SK-N-SH (cell line): ENCODE measurements at regions not wholly inside any gene's neighbourhood (a gene's known extent, or its start where the extent isn't known, plus 50 kb on each side); places are given as distances from the start of the nearest gene placed in this dataset.

Experiments used
- CTCF ChIA-PET: fragments of 300-600, 350-600 bp; formaldehyde crosslinking; extraction: SDS; loops from one replicate; lab custom pipeline; 2021; lab: Yijun Ruan, JAX
- POLR2A ChIA-PET: fragments of 350-600 bp; sonication (Branson Sonifier 250); formaldehyde crosslinking; extraction: SDS; loops from one replicate; lab custom pipeline; 2020; ENCODE audit warnings: antibody characterized with exemption, inconsistent platforms; lab: Yijun Ruan, JAX
- DNase-seq: peaks from one replicate; pipeline ENCODE4 v3.0.0; 2012
- H2AFZ ChIP-seq: fragments of 200-600 bp; sonication (generic); 2 replicates; pipeline ENCODE4 v1.8.1; 2016; ENCODE audit warnings: antibody characterized with exemption, mild to moderate bottlenecking, low read depth
- H3F3A ChIP-seq: fragments of 200-600 bp; sonication (generic); replicated peaks from 2 replicates; pipeline ENCODE3; 2016; ENCODE audit warnings: antibody characterized with exemption, mild to moderate bottlenecking; ENCODE audit not compliant: insufficient read depth
- H3K27ac ChIP-seq, 2 experiments: fragments of 200-500 bp in 1 of 2; fragments of 200-600 bp in 1 of 2; sonication (Bioruptor generic) in 1 of 2; sonication (generic), shearing (Covaris generic) in 1 of 2; 2 replicates each; pipeline versions ENCODE4 v1.5.1 to v1.6.1; 2014 to 2016; ENCODE audit warnings: low read depth in 2 of 2, inconsistent platforms in 1 of 2, low read length in 1 of 2, mild to moderate bottlenecking in 1 of 2, mixed read lengths in 1 of 2
- H3K27me3 ChIP-seq: fragments of 200-600 bp; sonication (generic), shearing (Covaris generic); 2 replicates; pipeline ENCODE4 v1.6.1; 2016; ENCODE audit warnings: mixed run types; ENCODE audit not compliant: insufficient read depth
- H3K36me3 ChIP-seq, 2 experiments: fragments of 200-500 bp in 1 of 2; fragments of 200-600 bp in 1 of 2; sonication (Bioruptor generic) in 1 of 2; sonication (generic) in 1 of 2; replicated peaks in 1 of 2; 2 replicates each; pipeline versions ENCODE3 to v1.5.1; 2014 to 2016; ENCODE audit warnings: low read length in 1 of 2, mild to moderate bottlenecking in 1 of 2; ENCODE audit not compliant: insufficient read depth in 2 of 2, control insufficient read depth in 1 of 2
- H3K4me1 ChIP-seq, 2 experiments: fragments of 200-500 bp in 1 of 2; fragments of 200-600 bp in 1 of 2; sonication (Bioruptor generic) in 1 of 2; sonication (generic), shearing (Covaris generic) in 1 of 2; 2 replicates each; pipeline versions ENCODE4 v1.5.1 to v1.6.1; 2014 to 2016; ENCODE audit warnings: low read depth in 1 of 2, low read length in 1 of 2, mixed run types in 1 of 2; ENCODE audit not compliant: insufficient read depth in 2 of 2, control insufficient read depth in 1 of 2
- H3K4me2 ChIP-seq: fragments of 200-600 bp; sonication (generic), shearing (Covaris generic); 2 replicates; pipeline ENCODE4 v1.6.1; 2017; ENCODE audit warnings: mixed run types
- H3K4me3 ChIP-seq, 2 experiments: fragments of 200-500 bp in 1 of 2; fragments of 200-600 bp in 1 of 2; sonication (Bioruptor generic) in 1 of 2; sonication (generic), shearing (Covaris generic) in 1 of 2; 2 replicates each; pipeline versions ENCODE4 v1.5.1 to v1.8.1; 2014 to 2016; ENCODE audit warnings: low read depth in 2 of 2, inconsistent platforms in 1 of 2, low read length in 1 of 2, mild to moderate bottlenecking in 1 of 2, mixed read lengths in 1 of 2, moderate library complexity in 1 of 2
- H3K79me2 ChIP-seq: fragments of 200-600 bp; sonication (generic); 2 replicates; pipeline ENCODE4 v1.8.1; 2017; ENCODE audit warnings: mild to moderate bottlenecking; ENCODE audit not compliant: insufficient read depth
- H3K9ac ChIP-seq: fragments of 200-600 bp; sonication (generic); 2 replicates; pipeline ENCODE4 v1.6.1; 2017; ENCODE audit warnings: mixed run types
- H3K9me2 ChIP-seq: fragments of 200-600 bp; sonication (generic); 2 replicates; pipeline ENCODE4 v1.6.1; 2017; ENCODE audit warnings: mixed run types
- H3K9me3 ChIP-seq: fragments of 200-600 bp; sonication (generic); 2 replicates; pipeline ENCODE4 v1.6.1; 2017; ENCODE audit warnings: mixed run types, mild to moderate bottlenecking, moderate library complexity
- H4K20me1 ChIP-seq: fragments of 200-600 bp; sonication (generic); 2 replicates; pipeline ENCODE4 v1.6.1; 2017; ENCODE audit warnings: mild to moderate bottlenecking, mixed run types; ENCODE audit not compliant: insufficient read depth
- CTCF ChIP-seq: fragments of 200-600 bp; sonication (generic); IDR thresholded peaks from 2 replicates; pipeline ENCODE4 v1.6.1; 2017; ENCODE audit warnings: antibody characterized with exemption, mild to moderate bottlenecking, moderate library complexity
- ELF1 ChIP-seq: IDR thresholded peaks from 2 replicates; pipeline ENCODE4 v1.4.0; 2012
- FOSL2 ChIP-seq: IDR thresholded peaks from 2 replicates; pipeline ENCODE4 v1.4.0; 2012; ENCODE audit warnings: low read depth, mild to moderate bottlenecking, moderate library complexity, borderline replicate concordance
- FOXM1 ChIP-seq: IDR thresholded peaks from 2 replicates; pipeline ENCODE4 v1.4.0; 2012; ENCODE audit warnings: low read depth, mild to moderate bottlenecking
- JUND ChIP-seq: IDR thresholded peaks from 2 replicates; pipeline ENCODE4 v1.4.0; 2012
- RCOR1 ChIP-seq: fragments of 150-350 bp; IDR thresholded peaks from 2 replicates; pipeline ENCODE4 v1.6.1; 2017; ENCODE audit warnings: antibody characterized with exemption, low read length
- REST ChIP-seq: IDR thresholded peaks from 2 replicates; pipeline ENCODE4 v1.6.1; 2012; ENCODE audit warnings: mild to moderate bottlenecking, low read depth, low read length, moderate library complexity
- RFX5 ChIP-seq: IDR thresholded peaks from 2 replicates; pipeline ENCODE4 v1.6.1; 2012; ENCODE audit warnings: mild to moderate bottlenecking, improper control_type of control experiment, low read length
- RXRA ChIP-seq: IDR thresholded peaks from 2 replicates; pipeline ENCODE4 v1.4.0; 2012; ENCODE audit warnings: low read depth, mild to moderate bottlenecking, borderline replicate concordance
- SMC3 ChIP-seq: IDR thresholded peaks from 2 replicates; pipeline ENCODE4 v1.6.1; 2012; ENCODE audit warnings: low read depth, low read length, improper control_type of control experiment
- TAF1 ChIP-seq: IDR thresholded peaks from 2 replicates; pipeline ENCODE4 v1.6.1; 2012; ENCODE audit warnings: low read depth, mild to moderate bottlenecking, low read length, moderate library complexity, borderline replicate concordance
- TEAD4 ChIP-seq: IDR thresholded peaks from 2 replicates; pipeline ENCODE4 v1.4.0; 2012; ENCODE audit warnings: mild to moderate bottlenecking, borderline replicate concordance; ENCODE audit not compliant: insufficient read depth
- USF2 ChIP-seq: fragments of 150-350 bp; IDR thresholded peaks from 2 replicates; pipeline ENCODE4 v1.6.1; 2017; ENCODE audit warnings: antibody characterized with exemption, low read length, low read depth, borderline replicate concordance
- WGBS: methylation state at CpG from one replicate; pipeline ENCODE4 v1.1.6; 2017; ENCODE audit warnings: low lambda C conversion rate; 5-methylcytosine and 5-hydroxymethylcytosine counted together

- no peaks in the 10 kb centered on the region for H3K36me3 ChIP-seq
- TF ChIP-seq FOSL2 = no peak
- TF ChIP-seq FOXM1 = no peak
- no peak for TF ChIP-seq USF2
- TF ChIP-seq RCOR1 = no peak
- no peak for TF ChIP-seq JUND
- TF ChIP-seq CTCF = no peak
- no peak for TF ChIP-seq RFX5
- no peak for TF ChIP-seq REST
- no peak for TF ChIP-seq RXRA
- no peak for TF ChIP-seq TEAD4
- TF ChIP-seq SMC3 = no peak
- no peak for TF ChIP-seq TAF1
- TF ChIP-seq ELF1 = no peak
- TF ChIP-seq, all 33 proteins: peak for 0
- no peaks in the 10 kb centered on the region for H3K9me3 ChIP-seq
- H2AFZ ChIP-seq = no peak overlapping the region
- no peak overlapping the region for H3K4me2 ChIP-seq
- no peaks in the 10 kb centered on the region for H3K4me1 ChIP-seq
- no peak for DNase-seq
- no peak overlapping the region for H3K9ac ChIP-seq
- no peaks in the 10 kb centered on the region for H3F3A ChIP-seq
- no peaks in the 10 kb centered on the region for H3K27me3 ChIP-seq
- no peak overlapping the region for H3K4me3 ChIP-seq
- ChIA-PET CTCF (no interaction called here), POLR2A (no interaction called here)
- no peaks in the 10 kb centered on the region for H3K9me2 ChIP-seq
- H4K20me1 ChIP-seq = no peaks in the 10 kb centered on the region
- no peak overlapping the region for H3K27ac ChIP-seq
- no peaks in the 10 kb centered on the region for H3K79me2 ChIP-seq
- 82% methylated on average over 8 of the region's 8 CpGs for WGBS
Measured at GRCh38 chr13:40496035-40496810, 170.2 kb downstream of the FOXO1 start.
